OCI-LY7 (cell line): ENCODE measurements at regions not wholly inside any gene's neighbourhood (a gene's known extent, or its start where the extent isn't known, plus 50 kb on each side); places are given as distances from the start of the nearest gene placed in this dataset.

Experiments
- BruUV-seq: library from RNA; stranded (reverse); fragments of 400-500 nt; replicated peaks from 2 replicates; lab custom pipeline; 2021; lab: Mats Ljungman, UMichigan
- CTCF ChIA-PET: fragments of 300-600 bp; sonication (Branson Sonifier 250); formaldehyde crosslinking; loops from one replicate; lab custom pipeline; 2022; ENCODE audit warnings: antibody characterized with exemption; ENCODE audit not compliant: unreplicated experiment; lab: Charles Lee
- POLR2A ChIA-PET: fragments of 300-600 bp; sonication (Branson Sonifier 250); formaldehyde crosslinking; loops from one replicate; lab custom pipeline; 2022; ENCODE audit warnings: antibody characterized with exemption; lab: Charles Lee
- DNase-seq: peaks from one replicate; pipeline ENCODE4 v3.0.0-alpha.2; 2015; ENCODE audit warnings: low spot score
- H2AFZ ChIP-seq: fragments of 200-600 bp; sonication (generic), shearing (Covaris generic); 2 replicates; pipeline ENCODE4 v1.6.1; 2014; ENCODE audit warnings: mild to moderate bottlenecking, antibody characterized with exemption, low read length, moderate library complexity
- H3K27ac ChIP-seq: fragments of 200-600 bp; sonication (generic); 2 replicates; pipeline ENCODE4 v1.5.1; 2014; ENCODE audit warnings: mixed run types, low read depth, mild to moderate bottlenecking, moderate library complexity, low read length, inconsistent platforms; ENCODE audit not compliant: poor library complexity, severe bottlenecking
- H3K36me3 ChIP-seq: fragments of 200-600 bp; sonication (generic); 2 replicates; pipeline ENCODE4 v1.6.1; 2014; ENCODE audit warnings: mild to moderate bottlenecking, antibody characterized with exemption, low read length, moderate library complexity, mixed read lengths; ENCODE audit not compliant: insufficient read depth
- H3K4me1 ChIP-seq: fragments of 200-600 bp; sonication (generic); 2 replicates; pipeline ENCODE4 v1.5.1; 2014; ENCODE audit warnings: mild to moderate bottlenecking, low read length; ENCODE audit not compliant: insufficient read depth, poor library complexity, severe bottlenecking
- H3K4me2 ChIP-seq: fragments of 200-600 bp; sonication (generic); 2 replicates; pipeline ENCODE4 v1.6.1; 2014; ENCODE audit warnings: mild to moderate bottlenecking, low read length
- H3K4me3 ChIP-seq: fragments of 200-600 bp; sonication (generic); 2 replicates; pipeline ENCODE4 v1.5.1; 2014; ENCODE audit warnings: mild to moderate bottlenecking, low read depth, low read length; ENCODE audit not compliant: poor library complexity, severe bottlenecking
- H3K79me2 ChIP-seq: fragments of 200-600 bp; sonication (generic); 2 replicates; pipeline ENCODE4 v1.6.1; 2016; ENCODE audit warnings: low read depth, mild to moderate bottlenecking, low read length, moderate library complexity, mixed read lengths; ENCODE audit not compliant: insufficient read depth
- H3K9me2 ChIP-seq: fragments of 200-600 bp; sonication (generic); 2 replicates; pipeline ENCODE4 v1.6.1; 2016; ENCODE audit warnings: mild to moderate bottlenecking, low read length, mixed read lengths; ENCODE audit not compliant: insufficient read depth
- H3K9me3 ChIP-seq: fragments of 200-600 bp; sonication (generic); 2 replicates; pipeline ENCODE4 v1.6.1; 2014; ENCODE audit warnings: mild to moderate bottlenecking, mixed run types, low read length, mixed read lengths
- H4K20me1 ChIP-seq: fragments of 200-600 bp; sonication (generic); 2 replicates; pipeline ENCODE4 v1.6.1; 2014; ENCODE audit warnings: mild to moderate bottlenecking, antibody characterized with exemption, low read length, moderate library complexity, mixed read lengths; ENCODE audit not compliant: insufficient read depth
- EZH2phosphoT487 ChIP-seq: fragments of 200-600 bp; sonication (generic); IDR thresholded peaks from 2 replicates; pipeline ENCODE4 v1.6.1; 2018; ENCODE audit warnings: low read depth, borderline replicate concordance, mild to moderate bottlenecking, mixed run types, antibody characterized with exemption, low read length, moderate library complexity, mixed read lengths
- intact Hi-C: fragments of 100-400 bp; cut with micrococcal nuclease; formaldehyde crosslinking; loops from one replicate; pipeline ENCODE4 v1.10.0; 2022; ENCODE audit not compliant: unreplicated experiment
- TF ChIP-seq, protein P1 (sequence below): fragments of 200-600 bp; sonication (generic); conservative IDR thresholded peaks from 2 replicates; pipeline ENCODE4 v1.5.1; 2014; ENCODE audit warnings: mild to moderate bottlenecking, antibody characterized with exemption, low read length, moderate library complexity, mixed read lengths

DNA sequence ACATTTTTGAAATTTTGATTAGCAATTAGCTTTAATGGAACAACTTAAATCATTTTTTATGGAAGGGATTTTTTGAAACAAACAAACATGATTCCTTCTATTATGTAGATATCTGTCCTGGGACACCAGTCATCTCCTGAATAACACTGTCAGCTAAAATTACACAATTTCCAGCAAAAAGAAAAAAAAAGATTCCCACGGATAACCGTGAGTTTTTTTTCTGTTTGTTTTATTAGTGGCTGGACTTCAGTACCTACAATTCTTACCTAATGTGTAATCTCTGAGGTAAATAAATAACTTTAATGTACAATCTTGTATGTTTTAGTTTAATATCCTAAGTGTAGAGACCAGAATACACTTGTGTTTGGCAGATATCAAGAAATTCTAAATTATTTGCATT is 126.6 kb upstream of the KYNU start:
- H3K4me1 ChIP-seq, result no peaks in the 10 kb centered on the region
- H3K4me2 ChIP-seq, result no peak overlapping the region
- intact Hi-C loops, result no loop called here
- BruUV-seq, result no TSS peak
- no peak overlapping the region for H3K4me3 ChIP-seq
- no peaks in the 10 kb centered on the region for H3K36me3 ChIP-seq
- DNase-seq, result no peak
- TF ChIP-seq EZH2phosphoT487, result no peak
- TF ChIP-seq, protein P1, sequence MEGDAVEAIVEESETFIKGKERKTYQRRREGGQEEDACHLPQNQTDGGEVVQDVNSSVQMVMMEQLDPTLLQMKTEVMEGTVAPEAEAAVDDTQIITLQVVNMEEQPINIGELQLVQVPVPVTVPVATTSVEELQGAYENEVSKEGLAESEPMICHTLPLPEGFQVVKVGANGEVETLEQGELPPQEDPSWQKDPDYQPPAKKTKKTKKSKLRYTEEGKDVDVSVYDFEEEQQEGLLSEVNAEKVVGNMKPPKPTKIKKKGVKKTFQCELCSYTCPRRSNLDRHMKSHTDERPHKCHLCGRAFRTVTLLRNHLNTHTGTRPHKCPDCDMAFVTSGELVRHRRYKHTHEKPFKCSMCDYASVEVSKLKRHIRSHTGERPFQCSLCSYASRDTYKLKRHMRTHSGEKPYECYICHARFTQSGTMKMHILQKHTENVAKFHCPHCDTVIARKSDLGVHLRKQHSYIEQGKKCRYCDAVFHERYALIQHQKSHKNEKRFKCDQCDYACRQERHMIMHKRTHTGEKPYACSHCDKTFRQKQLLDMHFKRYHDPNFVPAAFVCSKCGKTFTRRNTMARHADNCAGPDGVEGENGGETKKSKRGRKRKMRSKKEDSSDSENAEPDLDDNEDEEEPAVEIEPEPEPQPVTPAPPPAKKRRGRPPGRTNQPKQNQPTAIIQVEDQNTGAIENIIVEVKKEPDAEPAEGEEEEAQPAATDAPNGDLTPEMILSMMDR, result no peak
- no peak overlapping the region for H2AFZ ChIP-seq
- no peaks in the 10 kb centered on the region for H3K9me2 ChIP-seq
- ChIA-PET POLR2A (interaction anchor here (0.6 to 1.3 kb wide), 4 partner anchors 7 to 459 kb away, joined by 3 to 4 read pairs (median 3); no protein-coding TSS in a partner anchor), CTCF (no interaction called here)
- no peaks in the 10 kb centered on the region for H3K9me3 ChIP-seq
- H3K79me2 ChIP-seq, result no peaks in the 10 kb centered on the region
- H4K20me1 ChIP-seq, result no peaks in the 10 kb centered on the region
- H3K27ac ChIP-seq, result no peak overlapping the region

DNA sequence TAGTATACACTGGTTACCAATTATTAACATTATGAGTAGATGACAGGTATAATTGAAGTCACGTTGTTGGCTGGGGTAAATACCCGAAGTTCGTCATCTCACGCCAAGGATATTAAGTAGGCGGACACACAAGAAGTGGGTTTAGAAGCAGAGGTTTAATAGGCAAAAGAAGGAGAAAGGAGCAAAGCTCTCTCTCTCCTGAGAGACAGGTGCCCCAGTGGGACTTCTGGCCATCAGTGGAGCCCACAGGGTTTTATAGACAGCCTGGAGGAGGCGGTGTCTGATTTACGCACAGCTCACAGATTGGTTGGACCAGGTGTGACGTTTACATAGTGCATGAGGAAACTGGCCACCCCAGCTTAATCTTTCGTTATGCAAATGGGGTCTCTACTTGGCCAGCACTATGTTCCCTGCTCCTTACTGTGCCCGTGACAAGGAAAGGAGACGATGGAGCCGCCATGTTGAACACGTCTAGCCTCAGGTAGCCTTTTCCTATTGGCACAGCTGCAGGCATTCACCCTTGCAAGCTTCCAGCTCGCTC is 128.8 kb upstream of the KYNU start:
- H3K79me2 ChIP-seq, result no peaks in the 10 kb centered on the region
- no peak overlapping the region for H3K4me3 ChIP-seq
- intact Hi-C loops, result no loop called here
- H2AFZ ChIP-seq, result no peak overlapping the region
- BruUV-seq, result no TSS peak
- no peaks in the 10 kb centered on the region for H3K9me3 ChIP-seq
- ChIA-PET CTCF (no interaction called here), POLR2A (interaction anchor here (0.6 kb wide), 1 partner anchor 1942 kb away, joined by 3 read pairs; no protein-coding TSS in a partner anchor)
- H3K27ac ChIP-seq, result no peak overlapping the region
- H4K20me1 ChIP-seq, result no peaks in the 10 kb centered on the region
- DNase-seq, result no peak
- H3K4me1 ChIP-seq, result no peaks in the 10 kb centered on the region
- H3K4me2 ChIP-seq, result no peak overlapping the region
- no peaks in the 10 kb centered on the region for H3K36me3 ChIP-seq
- no peak for TF ChIP-seq EZH2phosphoT487
- no peaks in the 10 kb centered on the region for H3K9me2 ChIP-seq

DNA sequence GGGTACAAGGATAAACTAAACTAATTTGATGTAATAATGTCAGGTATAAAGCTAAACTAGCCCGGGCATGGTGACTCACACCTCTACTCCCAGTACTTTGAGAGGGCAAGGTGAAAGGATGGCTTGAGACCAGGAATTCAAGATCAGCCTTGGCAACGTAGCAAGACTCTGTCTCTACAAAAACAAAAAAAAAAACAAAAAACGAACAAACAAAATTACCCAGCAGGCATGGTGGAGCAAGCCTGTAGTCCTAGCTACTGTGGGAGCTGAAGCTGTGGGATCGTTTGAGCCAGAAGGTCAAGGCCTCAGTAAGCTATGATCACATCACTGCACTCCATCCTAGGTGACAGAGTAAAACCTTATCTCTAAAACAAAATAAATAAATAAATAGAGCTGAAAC is 131.8 kb upstream of the KYNU start:
- H3K9me3 ChIP-seq, result no peaks in the 10 kb centered on the region
- no peaks in the 10 kb centered on the region for H3K4me1 ChIP-seq
- no peak overlapping the region for H3K27ac ChIP-seq
- no peak for DNase-seq
- ChIA-PET CTCF (no interaction called here), POLR2A (interaction anchor here (0.7 to 0.8 kb wide), 2 partner anchors 179 to 759 kb away, joined by 4 read pairs; no protein-coding TSS in a partner anchor)
- no peaks in the 10 kb centered on the region for H4K20me1 ChIP-seq
- no peaks in the 10 kb centered on the region for H3K9me2 ChIP-seq
- H3K4me2 ChIP-seq, result no peak overlapping the region
- no peak overlapping the region for H2AFZ ChIP-seq
- H3K36me3 ChIP-seq, result no peaks in the 10 kb centered on the region
- no TSS peak for BruUV-seq
- H3K4me3 ChIP-seq, result no peak overlapping the region
- no peak for TF ChIP-seq EZH2phosphoT487
- TF ChIP-seq, protein P1, result no peak
- intact Hi-C loops, result no loop called here
- no peaks in the 10 kb centered on the region for H3K79me2 ChIP-seq
